WTC11 (cell line): ENCODE measurements at regions not wholly inside any gene's neighbourhood (a gene's known extent, or its start where the extent isn't known, plus 50 kb on each side); places are given as distances from the start of the nearest gene placed in this dataset.

Experiments
- CBFB ChIP-seq: sonication (generic); formaldehyde crosslinking; IDR thresholded peaks from 2 replicates; pipeline ENCODE4 v1.8.1; 2022; ENCODE audit warnings: mild to moderate bottlenecking, low read depth, missing genetic modification reagents
- CREM ChIP-seq: sonication (generic); formaldehyde crosslinking; IDR thresholded peaks from 2 replicates; pipeline ENCODE4 v1.8.1; 2022; ENCODE audit warnings: mild to moderate bottlenecking, missing genetic modification reagents, moderate library complexity
- NR1H2 ChIP-seq: sonication (generic); formaldehyde crosslinking; IDR thresholded peaks from 2 replicates; pipeline ENCODE4 v1.9.0; 2021; ENCODE audit warnings: mild to moderate bottlenecking, moderate library complexity, missing genetic modification reagents
- RORB ChIP-seq: fragments of 250-450 bp; sonication (Bioruptor Pico); IDR thresholded peaks from 2 replicates; pipeline ENCODE4 v1.9.0; 2021; ENCODE audit warnings: mild to moderate bottlenecking
- SP1 ChIP-seq: sonication (generic); formaldehyde crosslinking; conservative IDR thresholded peaks from 2 replicates; pipeline ENCODE4 v1.8.1; 2022; ENCODE audit warnings: missing genetic modification reagents
- ZNF232 ChIP-seq: sonication (generic); formaldehyde crosslinking; IDR thresholded peaks from 2 replicates; pipeline ENCODE4 v1.8.0; 2022; ENCODE audit warnings: mild to moderate bottlenecking, missing genetic modification reagents
- TF ChIP-seq, protein P1 (sequence below): fragments of 200-600 bp; IDR thresholded peaks from 2 replicates; pipeline ENCODE4 v1.8.0; 2022; ENCODE audit warnings: antibody characterized with exemption
- TF ChIP-seq, protein P2 (sequence below): sonication (generic); formaldehyde crosslinking; IDR thresholded peaks from 2 replicates; pipeline ENCODE4 v1.8.1; 2023; ENCODE audit warnings: mild to moderate bottlenecking, missing genetic modification reagents, moderate library complexity
- TF ChIP-seq, protein P3 (sequence below): sonication (generic); formaldehyde crosslinking; conservative IDR thresholded peaks from 2 replicates; pipeline ENCODE4 v1.8.1; 2022; ENCODE audit warnings: mild to moderate bottlenecking, missing genetic modification reagents

DNA sequence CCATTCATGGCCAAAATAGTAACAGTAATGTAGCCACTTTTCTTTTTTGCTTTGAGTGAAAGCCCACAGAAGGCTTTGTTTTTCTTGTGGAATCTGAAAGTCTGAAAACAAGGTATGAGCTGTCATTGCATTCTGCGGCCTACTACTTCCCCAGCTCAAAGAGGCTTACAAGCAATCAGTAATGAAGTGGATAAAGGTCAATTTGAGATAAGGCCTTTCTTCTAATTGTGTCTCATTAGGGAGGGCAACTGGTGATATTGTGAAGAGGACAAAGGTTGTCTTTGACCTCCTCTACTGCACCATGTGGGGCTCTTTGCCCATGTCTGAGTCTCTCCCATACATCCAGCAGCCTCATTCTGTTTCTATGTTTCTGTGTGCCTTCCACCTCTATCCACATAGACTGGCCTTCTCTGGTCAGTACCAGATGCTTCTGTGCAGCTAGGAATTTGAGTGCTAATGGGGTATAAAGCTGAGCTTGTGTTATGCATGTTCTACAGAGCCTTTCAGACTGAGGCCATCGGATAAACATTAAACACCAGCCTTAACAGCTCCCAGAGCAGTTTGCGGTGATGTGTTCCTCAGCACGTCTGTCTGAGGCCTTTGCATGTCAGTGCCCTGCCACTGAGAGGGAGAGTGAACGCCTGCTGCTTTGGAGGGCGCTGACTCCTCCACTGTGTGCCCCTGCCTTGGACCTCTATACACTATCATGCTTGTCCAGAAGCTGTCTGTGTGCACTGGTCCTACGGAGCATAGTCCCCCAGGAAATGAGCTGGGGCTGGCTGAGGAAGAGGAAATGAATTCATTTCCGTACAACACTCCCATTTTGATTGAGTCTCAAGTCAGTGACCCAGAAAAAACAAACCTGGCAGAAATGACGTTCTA is 80.2 kb downstream of the SH2D1A start:
- no peak for TF ChIP-seq NR1H2 (CRISPR knock-in tag)
- no peak for TF ChIP-seq CBFB (CRISPR knock-in tag)
- TF ChIP-seq, protein P1, sequence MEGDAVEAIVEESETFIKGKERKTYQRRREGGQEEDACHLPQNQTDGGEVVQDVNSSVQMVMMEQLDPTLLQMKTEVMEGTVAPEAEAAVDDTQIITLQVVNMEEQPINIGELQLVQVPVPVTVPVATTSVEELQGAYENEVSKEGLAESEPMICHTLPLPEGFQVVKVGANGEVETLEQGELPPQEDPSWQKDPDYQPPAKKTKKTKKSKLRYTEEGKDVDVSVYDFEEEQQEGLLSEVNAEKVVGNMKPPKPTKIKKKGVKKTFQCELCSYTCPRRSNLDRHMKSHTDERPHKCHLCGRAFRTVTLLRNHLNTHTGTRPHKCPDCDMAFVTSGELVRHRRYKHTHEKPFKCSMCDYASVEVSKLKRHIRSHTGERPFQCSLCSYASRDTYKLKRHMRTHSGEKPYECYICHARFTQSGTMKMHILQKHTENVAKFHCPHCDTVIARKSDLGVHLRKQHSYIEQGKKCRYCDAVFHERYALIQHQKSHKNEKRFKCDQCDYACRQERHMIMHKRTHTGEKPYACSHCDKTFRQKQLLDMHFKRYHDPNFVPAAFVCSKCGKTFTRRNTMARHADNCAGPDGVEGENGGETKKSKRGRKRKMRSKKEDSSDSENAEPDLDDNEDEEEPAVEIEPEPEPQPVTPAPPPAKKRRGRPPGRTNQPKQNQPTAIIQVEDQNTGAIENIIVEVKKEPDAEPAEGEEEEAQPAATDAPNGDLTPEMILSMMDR, result no peak
- no peak for TF ChIP-seq ZNF232
- no peak for TF ChIP-seq CREM
- no peak for TF ChIP-seq SP1 (CRISPR knock-in tag)
- TF ChIP-seq, protein P2, sequence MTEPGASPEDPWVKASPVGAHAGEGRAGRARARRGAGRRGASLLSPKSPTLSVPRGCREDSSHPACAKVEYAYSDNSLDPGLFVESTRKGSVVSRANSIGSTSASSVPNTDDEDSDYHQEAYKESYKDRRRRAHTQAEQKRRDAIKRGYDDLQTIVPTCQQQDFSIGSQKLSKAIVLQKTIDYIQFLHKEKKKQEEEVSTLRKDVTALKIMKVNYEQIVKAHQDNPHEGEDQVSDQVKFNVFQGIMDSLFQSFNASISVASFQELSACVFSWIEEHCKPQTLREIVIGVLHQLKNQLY (CRISPR knock-in tag), result no peak
- TF ChIP-seq RORB, result no peak
- TF ChIP-seq, protein P3, sequence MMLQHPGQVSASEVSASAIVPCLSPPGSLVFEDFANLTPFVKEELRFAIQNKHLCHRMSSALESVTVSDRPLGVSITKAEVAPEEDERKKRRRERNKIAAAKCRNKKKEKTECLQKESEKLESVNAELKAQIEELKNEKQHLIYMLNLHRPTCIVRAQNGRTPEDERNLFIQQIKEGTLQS, result no peak
